HEK293 (cell line): ENCODE measurements at regions not wholly inside any gene's neighbourhood (a gene's known extent, or its start where the extent isn't known, plus 50 kb on each side); places are given as distances from the start of the nearest gene placed in this dataset.

Experiments used
- CTCF ChIA-PET: fragments of 350-600 bp; formaldehyde crosslinking; extraction: SDS; loops from one replicate; lab custom pipeline; 2021; ENCODE audit warnings: antibody characterized with exemption; lab: Yijun Ruan, JAX
- POLR2A ChIA-PET: fragments of 300-600 bp; formaldehyde crosslinking; extraction: SDS; loops from one replicate; lab custom pipeline; 2020; ENCODE audit warnings: antibody characterized with exemption, inconsistent platforms; lab: Yijun Ruan, JAX
- H3K27ac ChIP-seq: fragments of 200-500 bp; sonication (Bioruptor generic); 2 replicates; pipeline ENCODE4 v1.5.1; 2014; ENCODE audit warnings: low read depth, low read length, control low read depth, inconsistent platforms; ENCODE audit errors: extremely low read depth
- H3K36me3 ChIP-seq, 2 experiments: fragments of 200-500 bp in 1 of 2; sonication (Bioruptor generic) in 1 of 2; 1 replicate in 1 of 2; 2 replicates in 1 of 2; pipeline ENCODE4 v1.5.1; 2014 to 2017; ENCODE audit warnings: inconsistent platforms in 2 of 2, low read length in 2 of 2; ENCODE audit not compliant: control insufficient read depth in 2 of 2, insufficient read depth in 1 of 2
- H3K4me1 ChIP-seq: fragments of 200-500 bp; sonication (Bioruptor generic); 2 replicates; pipeline ENCODE4 v1.5.1; 2014; ENCODE audit warnings: mild to moderate bottlenecking, low read length, inconsistent platforms; ENCODE audit not compliant: control insufficient read depth, insufficient read depth
- H3K4me3 ChIP-seq: 2 replicates; pipeline ENCODE4 v1.5.1; 2011; ENCODE audit warnings: low read depth, mild to moderate bottlenecking, control low read depth, low read length, moderate library complexity
- H3K9me3 ChIP-seq: fragments of 200-500 bp; sonication (Bioruptor generic); 2 replicates; pipeline ENCODE4 v1.5.1; 2014; ENCODE audit warnings: low read depth, low read length, inconsistent platforms; ENCODE audit not compliant: control insufficient read depth, insufficient read depth
- GLI4 ChIP-seq: fragments of 450-650 bp; formaldehyde crosslinking; IDR thresholded peaks from 2 replicates; pipeline ENCODE4 v1.5.1; 2016; ENCODE audit warnings: missing biosample characterization, missing genetic modification characterization
- KLF16 ChIP-seq: fragments of 450-650 bp; formaldehyde crosslinking; IDR thresholded peaks from 2 replicates; pipeline ENCODE4 v1.5.1; 2017; ENCODE audit warnings: missing biosample characterization, missing genetic modification characterization
- SP2 ChIP-seq: fragments of 450-650 bp; formaldehyde crosslinking; IDR thresholded peaks from 2 replicates; pipeline ENCODE4 v1.5.1; 2016; ENCODE audit warnings: missing biosample characterization, missing genetic modification characterization
- TCF7L2 ChIP-seq: IDR thresholded peaks from 2 replicates; pipeline ENCODE4 v1.6.1; 2011; ENCODE audit warnings: low read depth, mild to moderate bottlenecking, inconsistent platforms, low read length, moderate library complexity, borderline replicate concordance
- ZBTB1 ChIP-seq: fragments of 450-650 bp; formaldehyde crosslinking; IDR thresholded peaks from 2 replicates; pipeline ENCODE4 v1.5.1; 2016; ENCODE audit warnings: missing biosample characterization, missing genetic modification characterization
- ZBTB20 ChIP-seq: fragments of 450-650 bp; formaldehyde crosslinking; IDR thresholded peaks from 2 replicates; pipeline ENCODE4 v1.5.1; 2016; ENCODE audit warnings: missing biosample characterization, missing genetic modification characterization
- ZEB2 ChIP-seq: fragments of 450-650 bp; formaldehyde crosslinking; IDR thresholded peaks from 2 replicates; pipeline ENCODE4 v1.5.1; 2016; ENCODE audit warnings: missing biosample characterization, missing genetic modification characterization
- ZNF132 ChIP-seq: fragments of 450-650 bp; formaldehyde crosslinking; IDR thresholded peaks from 2 replicates; pipeline ENCODE4 v1.5.1; 2017; ENCODE audit warnings: missing biosample characterization, missing genetic modification characterization, borderline replicate concordance
- ZNF133 ChIP-seq: fragments of 450-650 bp; formaldehyde crosslinking; IDR thresholded peaks from 2 replicates; pipeline ENCODE4 v1.5.1; 2016; ENCODE audit warnings: missing biosample characterization, missing genetic modification characterization
- ZNF138 ChIP-seq: fragments of 450-650 bp; formaldehyde crosslinking; IDR thresholded peaks from 2 replicates; pipeline ENCODE4 v1.5.1; 2016; ENCODE audit warnings: missing biosample characterization, missing genetic modification characterization, borderline replicate concordance
- ZNF175 ChIP-seq: fragments of 450-650 bp; formaldehyde crosslinking; IDR thresholded peaks from 2 replicates; pipeline ENCODE4 v1.5.1; 2016; ENCODE audit warnings: missing biosample characterization, missing genetic modification characterization
- ZNF248 ChIP-seq: fragments of 450-650 bp; formaldehyde crosslinking; IDR thresholded peaks from 2 replicates; pipeline ENCODE4 v1.5.1; 2017; ENCODE audit warnings: missing biosample characterization, missing genetic modification characterization
- ZNF292 ChIP-seq: fragments of 450-650 bp; formaldehyde crosslinking; IDR thresholded peaks from 2 replicates; pipeline ENCODE4 v1.5.1; 2016; ENCODE audit warnings: low read depth, missing biosample characterization, missing genetic modification characterization, borderline replicate concordance
- ZNF37A ChIP-seq: fragments of 450-650 bp; IDR thresholded peaks from 2 replicates; pipeline ENCODE4 v1.5.1; 2018; ENCODE audit warnings: missing biosample characterization, missing genetic modification characterization
- ZNF394 ChIP-seq: fragments of 450-650 bp; formaldehyde crosslinking; IDR thresholded peaks from 2 replicates; pipeline ENCODE4 v1.5.1; 2016; ENCODE audit warnings: missing biosample characterization, missing genetic modification characterization, mild to moderate bottlenecking, moderate library complexity, borderline replicate concordance
- ZNF510 ChIP-seq: fragments of 450-650 bp; formaldehyde crosslinking; IDR thresholded peaks from 2 replicates; pipeline ENCODE4 v1.5.1; 2018; ENCODE audit warnings: mild to moderate bottlenecking, missing genetic modification characterization, missing biosample characterization; ENCODE audit not compliant: insufficient replicate concordance
- ZNF514 ChIP-seq: fragments of 450-650 bp; formaldehyde crosslinking; IDR thresholded peaks from 2 replicates; pipeline ENCODE4 v1.5.1; 2016; ENCODE audit warnings: missing biosample characterization, missing genetic modification characterization
- ZNF521 ChIP-seq: fragments of 450-650 bp; formaldehyde crosslinking; IDR thresholded peaks from 2 replicates; pipeline ENCODE4 v1.5.1; 2017; ENCODE audit warnings: missing biosample characterization, mild to moderate bottlenecking, missing genetic modification characterization
- ZNF544 ChIP-seq: fragments of 450-650 bp; formaldehyde crosslinking; IDR thresholded peaks from 2 replicates; pipeline ENCODE4 v1.5.0; 2017; ENCODE audit warnings: missing biosample characterization, missing genetic modification characterization
- ZNF549 ChIP-seq: fragments of 450-650 bp; IDR thresholded peaks from 2 replicates; pipeline ENCODE4 v1.5.1; 2018; ENCODE audit warnings: missing biosample characterization, missing genetic modification characterization, mild to moderate bottlenecking, inconsistent platforms, moderate library complexity
- ZNF571 ChIP-seq: fragments of 450-650 bp; formaldehyde crosslinking; IDR thresholded peaks from 2 replicates; pipeline ENCODE4 v1.5.0; 2017; ENCODE audit warnings: missing biosample characterization, missing genetic modification characterization
- ZNF747 ChIP-seq: fragments of 450-650 bp; formaldehyde crosslinking; IDR thresholded peaks from 2 replicates; pipeline ENCODE4 v1.5.1; 2016; ENCODE audit warnings: missing biosample characterization, missing genetic modification characterization
- ZNF791 ChIP-seq: fragments of 450-650 bp; formaldehyde crosslinking; IDR thresholded peaks from 2 replicates; pipeline ENCODE4 v1.5.1; 2016; ENCODE audit warnings: missing biosample characterization, missing genetic modification characterization
- ZNF830 ChIP-seq: fragments of 450-650 bp; IDR thresholded peaks from 2 replicates; pipeline ENCODE4 v1.5.0; 2018; ENCODE audit warnings: missing biosample characterization, missing genetic modification characterization, low read depth, mild to moderate bottlenecking, moderate library complexity
- ZSCAN16 ChIP-seq: fragments of 450-650 bp; formaldehyde crosslinking; IDR thresholded peaks from 2 replicates; pipeline ENCODE4 v1.5.1; 2016; ENCODE audit warnings: missing biosample characterization, missing genetic modification characterization
- TF ChIP-seq, protein P1 (sequence below): fragments of 450-650 bp; formaldehyde crosslinking; IDR thresholded peaks from 2 replicates; pipeline ENCODE4 v1.5.1; 2017; ENCODE audit warnings: missing biosample characterization, missing genetic modification characterization
- TF ChIP-seq, protein P2 (sequence below): fragments of 450-650 bp; formaldehyde crosslinking; IDR thresholded peaks from 2 replicates; pipeline ENCODE4 v1.5.1; 2016; ENCODE audit warnings: missing biosample characterization, missing genetic modification characterization
- TF ChIP-seq, protein P3 (sequence below): fragments of 450-650 bp; formaldehyde crosslinking; IDR thresholded peaks from 2 replicates; pipeline ENCODE4 v1.5.0; 2017; ENCODE audit warnings: missing biosample characterization, missing genetic modification characterization, borderline replicate concordance
- TF ChIP-seq, protein P4 (sequence below): fragments of 450-650 bp; formaldehyde crosslinking; IDR thresholded peaks from 2 replicates; pipeline ENCODE4 v1.5.1; 2016; ENCODE audit warnings: missing biosample characterization, missing genetic modification characterization

DNA sequence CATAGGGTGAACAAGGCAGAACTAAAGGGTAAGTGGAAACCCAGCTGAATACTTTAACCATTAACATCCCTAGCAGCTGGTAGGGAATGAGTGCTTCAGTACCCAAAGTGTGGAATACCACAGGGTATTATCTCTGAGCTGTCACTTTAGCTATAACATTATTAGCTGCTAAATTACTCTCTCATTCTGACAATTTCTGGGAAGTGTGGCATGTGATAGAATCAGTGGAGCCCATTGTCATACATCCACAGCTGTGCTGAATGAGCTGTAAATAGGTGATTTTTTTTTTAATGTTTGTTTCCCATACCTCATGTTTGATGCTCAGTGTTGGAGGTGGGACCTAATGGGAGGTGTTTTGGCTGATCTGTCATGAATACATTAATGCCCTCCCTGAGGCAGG, 894.3 kb downstream of the DIPK2A start (continued):
- TF ChIP-seq KLF16 (tag by site-specific recombination) (no peak), ZNF133 (tag by site-specific recombination) (no peak)

DNA sequence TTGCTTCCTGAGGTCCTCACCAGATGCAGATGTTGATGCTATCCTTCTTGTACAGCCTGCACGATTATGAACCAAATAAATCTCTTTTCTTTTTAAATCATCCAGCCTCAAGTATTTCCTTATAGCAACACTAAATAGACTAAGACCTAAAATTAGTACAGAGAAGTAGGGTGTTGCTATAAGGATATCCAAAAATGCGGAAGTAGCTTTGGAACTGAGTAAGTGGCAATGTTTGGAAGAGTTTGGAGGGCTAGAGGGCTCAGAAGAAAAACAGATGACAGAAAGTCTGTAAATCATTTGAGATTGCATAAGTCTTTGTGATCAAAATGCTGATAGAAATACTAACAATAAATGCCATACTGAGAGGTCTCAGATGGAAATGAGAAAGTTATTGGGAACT, 894.9 kb downstream of the DIPK2A start:
- ChIA-PET POLR2A (no interaction called here), CTCF (no interaction called here)
- no peaks in the 10 kb centered on the region for H3K4me1 ChIP-seq
- H3K9me3 ChIP-seq: no peaks in the 10 kb centered on the region
- H3K4me3 ChIP-seq: no peak overlapping the region
- H3K27ac ChIP-seq: no peak overlapping the region
- TF ChIP-seq ZNF747 (tag by site-specific recombination) (no peak), ZNF175 (tag by site-specific recombination) (no peak), SP2 (tag by site-specific recombination) (no peak), ZNF544 (tag by site-specific recombination) (no peak), ZNF132 (tag by site-specific recombination) (no peak), ZSCAN16 (tag by site-specific recombination) (no peak), ZNF292 (tag by site-specific recombination) (no peak), TCF7L2 (no peak), GLI4 (no peak), ZNF791 (tag by site-specific recombination) (no peak)
- TF ChIP-seq, protein P1, sequence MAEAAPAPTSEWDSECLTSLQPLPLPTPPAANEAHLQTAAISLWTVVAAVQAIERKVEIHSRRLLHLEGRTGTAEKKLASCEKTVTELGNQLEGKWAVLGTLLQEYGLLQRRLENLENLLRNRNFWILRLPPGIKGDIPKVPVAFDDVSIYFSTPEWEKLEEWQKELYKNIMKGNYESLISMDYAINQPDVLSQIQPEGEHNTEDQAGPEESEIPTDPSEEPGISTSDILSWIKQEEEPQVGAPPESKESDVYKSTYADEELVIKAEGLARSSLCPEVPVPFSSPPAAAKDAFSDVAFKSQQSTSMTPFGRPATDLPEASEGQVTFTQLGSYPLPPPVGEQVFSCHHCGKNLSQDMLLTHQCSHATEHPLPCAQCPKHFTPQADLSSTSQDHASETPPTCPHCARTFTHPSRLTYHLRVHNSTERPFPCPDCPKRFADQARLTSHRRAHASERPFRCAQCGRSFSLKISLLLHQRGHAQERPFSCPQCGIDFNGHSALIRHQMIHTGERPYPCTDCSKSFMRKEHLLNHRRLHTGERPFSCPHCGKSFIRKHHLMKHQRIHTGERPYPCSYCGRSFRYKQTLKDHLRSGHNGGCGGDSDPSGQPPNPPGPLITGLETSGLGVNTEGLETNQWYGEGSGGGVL: no peak
- TF ChIP-seq, protein P2, sequence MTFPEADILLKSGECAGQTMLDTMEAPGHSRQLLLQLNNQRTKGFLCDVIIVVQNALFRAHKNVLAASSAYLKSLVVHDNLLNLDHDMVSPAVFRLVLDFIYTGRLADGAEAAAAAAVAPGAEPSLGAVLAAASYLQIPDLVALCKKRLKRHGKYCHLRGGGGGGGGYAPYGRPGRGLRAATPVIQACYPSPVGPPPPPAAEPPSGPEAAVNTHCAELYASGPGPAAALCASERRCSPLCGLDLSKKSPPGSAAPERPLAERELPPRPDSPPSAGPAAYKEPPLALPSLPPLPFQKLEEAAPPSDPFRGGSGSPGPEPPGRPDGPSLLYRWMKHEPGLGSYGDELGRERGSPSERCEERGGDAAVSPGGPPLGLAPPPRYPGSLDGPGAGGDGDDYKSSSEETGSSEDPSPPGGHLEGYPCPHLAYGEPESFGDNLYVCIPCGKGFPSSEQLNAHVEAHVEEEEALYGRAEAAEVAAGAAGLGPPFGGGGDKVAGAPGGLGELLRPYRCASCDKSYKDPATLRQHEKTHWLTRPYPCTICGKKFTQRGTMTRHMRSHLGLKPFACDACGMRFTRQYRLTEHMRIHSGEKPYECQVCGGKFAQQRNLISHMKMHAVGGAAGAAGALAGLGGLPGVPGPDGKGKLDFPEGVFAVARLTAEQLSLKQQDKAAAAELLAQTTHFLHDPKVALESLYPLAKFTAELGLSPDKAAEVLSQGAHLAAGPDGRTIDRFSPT (tag by site-specific recombination): no peak
- H3K36me3 ChIP-seq: no peaks in the 10 kb centered on the region

DNA sequence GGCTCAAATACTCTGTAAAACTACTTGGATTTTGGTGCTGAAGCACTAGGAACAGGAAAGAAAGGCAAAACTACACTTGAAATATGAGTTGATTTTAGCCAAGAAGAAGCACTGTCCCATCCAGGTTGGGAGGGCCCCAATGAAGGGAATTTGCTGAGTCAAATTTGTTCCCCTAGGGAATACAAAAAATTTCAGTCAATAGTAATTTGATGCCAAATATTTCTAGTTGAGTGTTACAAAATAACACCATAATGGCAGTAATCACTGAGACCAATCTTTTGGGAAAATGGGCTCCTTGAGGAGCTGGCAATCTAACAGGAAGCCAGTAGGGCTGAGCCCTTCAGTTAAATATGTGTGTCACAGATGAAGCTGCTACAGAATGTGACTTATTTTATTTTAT, 896.9 kb downstream of the DIPK2A start:
- no peak overlapping the region for H3K4me3 ChIP-seq
- no peaks in the 10 kb centered on the region for H3K4me1 ChIP-seq
- POLR2A ChIA-PET: no interaction called here
- H3K27ac ChIP-seq: no peak overlapping the region
- H3K36me3 ChIP-seq: no peaks in the 10 kb centered on the region
- CTCF ChIA-PET: interaction anchor here (0.6 to 0.7 kb wide), 2 partner anchors 45 to 987 kb away, joined by 3 read pairs; no protein-coding TSS in a partner anchor
- no peaks in the 10 kb centered on the region for H3K9me3 ChIP-seq
- TF ChIP-seq, protein P3, sequence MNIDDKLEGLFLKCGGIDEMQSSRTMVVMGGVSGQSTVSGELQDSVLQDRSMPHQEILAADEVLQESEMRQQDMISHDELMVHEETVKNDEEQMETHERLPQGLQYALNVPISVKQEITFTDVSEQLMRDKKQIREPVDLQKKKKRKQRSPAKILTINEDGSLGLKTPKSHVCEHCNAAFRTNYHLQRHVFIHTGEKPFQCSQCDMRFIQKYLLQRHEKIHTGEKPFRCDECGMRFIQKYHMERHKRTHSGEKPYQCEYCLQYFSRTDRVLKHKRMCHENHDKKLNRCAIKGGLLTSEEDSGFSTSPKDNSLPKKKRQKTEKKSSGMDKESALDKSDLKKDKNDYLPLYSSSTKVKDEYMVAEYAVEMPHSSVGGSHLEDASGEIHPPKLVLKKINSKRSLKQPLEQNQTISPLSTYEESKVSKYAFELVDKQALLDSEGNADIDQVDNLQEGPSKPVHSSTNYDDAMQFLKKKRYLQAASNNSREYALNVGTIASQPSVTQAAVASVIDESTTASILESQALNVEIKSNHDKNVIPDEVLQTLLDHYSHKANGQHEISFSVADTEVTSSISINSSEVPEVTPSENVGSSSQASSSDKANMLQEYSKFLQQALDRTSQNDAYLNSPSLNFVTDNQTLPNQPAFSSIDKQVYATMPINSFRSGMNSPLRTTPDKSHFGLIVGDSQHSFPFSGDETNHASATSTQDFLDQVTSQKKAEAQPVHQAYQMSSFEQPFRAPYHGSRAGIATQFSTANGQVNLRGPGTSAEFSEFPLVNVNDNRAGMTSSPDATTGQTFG: no peak
- TF ChIP-seq ZNF510 (tag by site-specific recombination) (no peak), ZNF549 (no peak), ZNF514 (tag by site-specific recombination) (no peak), ZNF37A (tag by site-specific recombination) (no peak), ZBTB1 (tag by site-specific recombination) (no peak), ZEB2 (no peak), ZBTB20 (tag by site-specific recombination) (no peak), ZNF394 (tag by site-specific recombination) (no peak), ZNF138 (no peak), ZNF571 (no peak), ZNF830 (tag by site-specific recombination) (no peak), ZNF521 (no peak), ZNF248 (tag by site-specific recombination) (no peak), ZNF133 (tag by site-specific recombination) (no peak)
- TF ChIP-seq, protein P4, sequence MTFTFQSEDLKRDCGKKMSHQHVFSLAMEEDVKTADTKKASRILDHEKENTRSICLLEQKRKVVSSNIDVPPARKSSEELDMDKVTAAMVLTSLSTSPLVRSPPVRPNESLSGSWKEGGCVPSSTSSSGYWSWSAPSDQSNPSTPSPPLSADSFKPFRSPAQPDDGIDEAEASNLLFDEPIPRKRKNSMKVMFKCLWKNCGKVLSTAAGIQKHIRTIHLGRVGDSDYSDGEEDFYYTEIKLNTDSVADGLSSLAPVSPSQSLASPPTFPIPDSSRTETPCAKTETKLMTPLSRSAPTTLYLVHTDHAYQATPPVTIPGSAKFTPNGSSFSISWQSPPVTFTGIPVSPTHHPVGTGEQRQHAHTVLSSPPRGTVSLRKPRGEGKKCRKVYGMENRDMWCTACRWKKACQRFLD (tag by site-specific recombination): no peak
